HG02642 (cell line): ENCODE measurements at regions not wholly inside any gene's neighbourhood (a gene's known extent, or its start where the extent isn't known, plus 50 kb on each side); places are given as distances from the start of the nearest gene placed in this dataset.
"Not testable (repeated sequence)": the region's sequence is repeated elsewhere in the genome, so short reads cannot be mapped to it uniquely, and the experiment has no call there.

Experiments
- ATAC-seq: cut with Tn5 transposase; IDR thresholded peaks from one replicate; pipeline ENCODE4 v1.9.1; 2021; ENCODE audit warnings: mild to moderate bottlenecking; ENCODE audit not compliant: unreplicated experiment, poor library complexity

GRCh38 chr12:60760965-60761364, 1165.1 kb downstream of the SLC16A7 start:
- ATAC-seq, result no peak

- not testable (repeated sequence) for ATAC-seq
Measured at GRCh38 chr12:60801166-60801565, 1205.3 kb downstream of the SLC16A7 start.

GRCh38 chr12:60803147-60803546, 1207.3 kb downstream of the SLC16A7 start:
- no peak for ATAC-seq

- no peak for ATAC-seq
Measured at GRCh38 chr12:60805364-60805763, 1209.5 kb downstream of the SLC16A7 start.

- no peak for ATAC-seq
Measured at GRCh38 chr12:60819794-60820193, 1224.0 kb downstream of the SLC16A7 start.

- no peak for ATAC-seq
Measured at GRCh38 chr12:60822580-60822979, 1226.8 kb downstream of the SLC16A7 start.

GRCh38 chr12:60830381-60830780, 1234.6 kb downstream of the SLC16A7 start:
- ATAC-seq, result no peak

- ATAC-seq, result no peak
Measured at GRCh38 chr12:60832290-60832689, 1236.5 kb downstream of the SLC16A7 start.

- no peak for ATAC-seq
Measured at GRCh38 chr12:60834372-60834771, 1238.5 kb downstream of the SLC16A7 start.

GRCh38 chr12:60834806-60835205, 1239.0 kb downstream of the SLC16A7 start:
- no peak for ATAC-seq

- no peak for ATAC-seq
Measured at GRCh38 chr12:60836651-60837050, 1240.8 kb downstream of the SLC16A7 start.

GRCh38 chr12:60842181-60842580, 1246.4 kb downstream of the SLC16A7 start:
- no peak for ATAC-seq

- no peak for ATAC-seq
Measured at GRCh38 chr12:60844101-60844500, 1248.3 kb downstream of the SLC16A7 start.

- ATAC-seq, result no peak
Measured at GRCh38 chr12:60844875-60845274, 1249.0 kb downstream of the SLC16A7 start.

- ATAC-seq, result no peak
Measured at GRCh38 chr12:60845696-60846095, 1249.9 kb downstream of the SLC16A7 start.

- ATAC-seq, result no peak
Measured at GRCh38 chr12:60847281-60847680, 1251.5 kb downstream of the SLC16A7 start.

- no peak for ATAC-seq
Measured at GRCh38 chr12:60849723-60850122, 1253.9 kb downstream of the SLC16A7 start.

GRCh38 chr12:60853407-60853806, 1257.6 kb downstream of the SLC16A7 start:
- ATAC-seq, result no peak

- ATAC-seq, result no peak
Measured at GRCh38 chr12:60863421-60863820, 1267.6 kb downstream of the SLC16A7 start.

GRCh38 chr12:60872219-60872618, 1276.4 kb downstream of the SLC16A7 start:
- no peak for ATAC-seq

GRCh38 chr12:60872850-60873713, 1277.3 kb downstream of the SLC16A7 start:
- ATAC-seq, result no peak

- no peak for ATAC-seq
Measured at GRCh38 chr12:60874091-60874490, 1278.3 kb downstream of the SLC16A7 start.
